Transverse colon (tissue), 4 donors: ENCODE measurements at regions not wholly inside any gene's neighbourhood (a gene's known extent, or its start where the extent isn't known, plus 50 kb on each side); places are given as distances from the start of the nearest gene placed in this dataset.

Source experiments
- POLR2AphosphoS5 ChIP-seq, 3 donors: sonication (generic); formaldehyde crosslinking; IDR thresholded peaks; one replicate each; pipeline ENCODE4 v1.6.1; 2016; ENCODE audit warnings: antibody characterized with exemption in 3 of 3
- TF ChIP-seq, protein P1 (sequence below), 5 experiments: fragments of 200-600 bp in 3 of 5; fragments of 450-650 bp in 2 of 5; sonication (generic) in 3 of 5; IDR thresholded peaks; 1 replicate in 2 of 5; 2 replicates in 3 of 5; pipeline ENCODE4 v1.5.1; 2016 to 2017; ENCODE audit warnings: antibody characterized with exemption in 5 of 5, inconsistent platforms in 3 of 5, mild to moderate bottlenecking in 2 of 5, moderate library complexity in 1 of 5

DNA sequence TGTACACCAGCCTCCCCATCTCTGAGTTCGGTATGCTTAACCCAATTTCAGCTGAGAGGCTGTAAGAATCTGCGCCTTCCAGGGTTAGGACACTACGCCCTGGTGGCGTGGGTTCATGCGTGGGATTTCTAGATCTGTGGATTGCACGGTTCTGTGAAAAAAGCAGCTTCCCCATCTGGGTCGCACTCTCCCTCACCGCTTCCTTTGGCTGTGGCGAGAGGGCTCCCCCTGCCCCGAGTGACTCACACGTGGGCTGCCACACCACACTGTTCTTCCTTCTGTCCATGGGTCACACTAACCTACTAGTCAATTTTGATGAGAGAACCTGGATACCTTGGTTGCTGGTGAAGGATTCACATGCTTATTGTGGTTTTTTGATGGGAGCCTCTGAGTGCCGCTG, 256.0 kb upstream of the MAF start:
- TF ChIP-seq, protein P1, sequence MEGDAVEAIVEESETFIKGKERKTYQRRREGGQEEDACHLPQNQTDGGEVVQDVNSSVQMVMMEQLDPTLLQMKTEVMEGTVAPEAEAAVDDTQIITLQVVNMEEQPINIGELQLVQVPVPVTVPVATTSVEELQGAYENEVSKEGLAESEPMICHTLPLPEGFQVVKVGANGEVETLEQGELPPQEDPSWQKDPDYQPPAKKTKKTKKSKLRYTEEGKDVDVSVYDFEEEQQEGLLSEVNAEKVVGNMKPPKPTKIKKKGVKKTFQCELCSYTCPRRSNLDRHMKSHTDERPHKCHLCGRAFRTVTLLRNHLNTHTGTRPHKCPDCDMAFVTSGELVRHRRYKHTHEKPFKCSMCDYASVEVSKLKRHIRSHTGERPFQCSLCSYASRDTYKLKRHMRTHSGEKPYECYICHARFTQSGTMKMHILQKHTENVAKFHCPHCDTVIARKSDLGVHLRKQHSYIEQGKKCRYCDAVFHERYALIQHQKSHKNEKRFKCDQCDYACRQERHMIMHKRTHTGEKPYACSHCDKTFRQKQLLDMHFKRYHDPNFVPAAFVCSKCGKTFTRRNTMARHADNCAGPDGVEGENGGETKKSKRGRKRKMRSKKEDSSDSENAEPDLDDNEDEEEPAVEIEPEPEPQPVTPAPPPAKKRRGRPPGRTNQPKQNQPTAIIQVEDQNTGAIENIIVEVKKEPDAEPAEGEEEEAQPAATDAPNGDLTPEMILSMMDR (IDR thresholded peaks at IDR 0.05): no peak
- TF ChIP-seq POLR2AphosphoS5 (IDR thresholded peaks at IDR 0.05): no peak
